Stimulated activated CD4-positive, alpha-beta T cell treated with anti-CD3 and anti-CD28 coated beads, TNF-alpha, amount 100 ng/mL, for 1 hour (primary cell): ENCODE measurements at regions not wholly inside any gene's neighbourhood (a gene's known extent, or its start where the extent isn't known, plus 50 kb on each side); places are given as distances from the start of the nearest gene placed in this dataset.
"Not testable (repeated sequence)": the region's sequence is repeated elsewhere in the genome, so short reads cannot be mapped to it uniquely, and the experiment has no call there.

Experiments
- DNase-seq, 3 donors: peaks; one replicate each; pipeline ENCODE4 v3.0.0-alpha.2; 2020; ENCODE audit warnings: low read depth in 3 of 3, low spot score in 1 of 3

DNA sequence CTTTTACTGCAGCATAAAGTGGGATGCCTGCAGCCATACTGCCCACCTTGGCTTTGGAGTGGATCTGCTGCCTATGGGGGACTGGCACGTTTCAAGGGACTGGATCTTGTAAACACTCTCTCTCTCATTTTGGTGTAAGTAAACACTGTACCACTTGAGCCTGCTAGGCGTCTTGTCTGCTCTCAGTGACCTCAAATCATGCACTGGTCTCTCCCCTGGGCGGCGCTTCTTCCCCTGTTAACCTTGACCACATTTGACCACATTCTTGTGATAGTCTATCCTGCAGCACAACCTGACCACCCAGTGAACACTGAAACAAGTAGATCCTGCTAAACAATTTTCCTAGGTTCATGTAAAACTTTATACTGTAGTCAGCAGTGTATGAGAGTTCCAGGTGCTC lies 82.6 kb upstream of the HNMT start:
- DNase-seq = no peak

- no peak for DNase-seq
These were observed 78.0 kb upstream of the HNMT start for GRCh38 chr2:137886083-137886831.

DNA sequence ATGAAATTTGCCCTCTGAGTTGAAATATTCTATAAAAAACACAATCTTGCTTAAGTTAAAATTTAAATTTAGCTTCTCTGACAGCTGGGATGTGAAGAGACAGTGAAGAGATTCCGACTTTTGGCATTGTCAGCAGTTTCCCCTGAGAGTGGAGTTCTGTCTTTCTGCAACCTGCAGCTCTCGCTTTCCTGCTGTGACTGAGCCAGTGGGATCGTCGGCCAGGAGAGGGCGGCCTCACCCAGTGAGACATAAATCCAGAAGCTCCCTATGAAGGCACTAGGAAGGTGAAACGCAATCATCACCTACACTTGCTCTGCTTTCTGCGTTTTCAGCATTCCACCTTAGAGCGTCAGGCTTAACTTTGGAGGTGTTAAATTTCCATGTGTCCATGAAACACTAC lies 75.4 kb upstream of the HNMT start:
- no peak for DNase-seq

GRCh38 chr2:137892739-137893138 lies 71.5 kb upstream of the HNMT start:
- no peak for DNase-seq

DNA sequence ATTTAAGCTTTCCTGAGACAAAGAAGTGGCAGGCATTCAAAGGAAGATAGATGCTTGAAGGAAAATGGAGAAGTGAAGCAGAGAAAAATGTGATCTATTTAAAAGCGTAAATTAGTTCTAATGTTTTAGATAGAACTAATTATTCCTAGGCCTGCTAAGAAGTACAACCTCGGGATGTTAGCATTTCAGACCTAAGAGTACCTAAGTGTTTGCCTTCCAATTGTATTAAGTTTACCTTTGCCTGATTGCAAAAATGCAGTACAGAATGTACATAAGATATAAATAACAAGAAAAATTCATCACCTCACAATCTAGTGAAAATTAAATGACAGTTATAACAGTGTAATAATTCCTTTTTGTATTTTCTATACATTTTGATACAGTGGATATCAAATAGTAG lies 71.1 kb upstream of the HNMT start:
- DNase-seq = no peak

DNA sequence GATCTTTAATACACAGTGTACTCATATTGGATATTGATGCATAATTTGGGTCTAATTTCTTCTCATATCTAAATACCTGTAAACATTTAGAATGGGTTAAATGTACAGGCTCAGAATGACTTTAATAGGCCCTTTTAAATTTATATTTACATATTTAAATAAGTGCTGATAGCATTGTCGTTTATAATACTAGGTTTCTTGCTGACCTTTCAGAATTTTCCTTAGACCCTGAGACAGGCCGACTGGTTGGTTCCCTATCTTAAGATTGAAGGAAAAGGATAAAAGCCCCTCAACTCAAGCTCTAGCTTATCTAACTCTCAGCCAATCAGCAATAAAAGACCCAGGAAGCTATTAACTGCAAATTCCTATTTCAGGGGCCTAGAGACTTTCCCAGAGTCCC lies 67.8 kb upstream of the HNMT start:
- no peak for DNase-seq

DNA sequence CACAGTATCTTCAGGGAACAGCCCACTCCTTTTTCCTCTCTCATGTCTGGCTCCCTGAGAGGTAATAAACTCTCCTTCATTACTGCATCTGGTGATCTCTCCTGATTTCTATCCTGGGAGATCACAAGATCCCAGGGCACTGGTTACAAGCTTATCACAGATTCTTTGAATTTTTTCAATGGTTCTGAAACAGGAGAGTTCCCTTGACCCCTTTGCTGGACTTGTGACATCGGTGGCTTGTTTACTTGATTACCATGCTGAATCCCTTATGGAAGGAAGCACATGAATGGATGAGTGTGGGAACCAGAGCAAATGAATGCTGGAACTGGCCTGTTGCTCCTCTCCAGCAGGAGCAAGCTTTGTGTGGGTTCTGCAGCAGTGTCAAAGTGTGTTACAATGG lies 67.2 kb upstream of the HNMT start:
- no peak for DNase-seq

GRCh38 chr2:137900421-137901141 lies 63.7 kb upstream of the HNMT start:
- DNase-seq = no peak

GRCh38 chr2:137910641-137911040 lies 53.6 kb upstream of the HNMT start:
- no peak for DNase-seq

GRCh38 chr2:137912371-137912770 lies 51.9 kb upstream of the HNMT start:
- DNase-seq = no peak

DNA sequence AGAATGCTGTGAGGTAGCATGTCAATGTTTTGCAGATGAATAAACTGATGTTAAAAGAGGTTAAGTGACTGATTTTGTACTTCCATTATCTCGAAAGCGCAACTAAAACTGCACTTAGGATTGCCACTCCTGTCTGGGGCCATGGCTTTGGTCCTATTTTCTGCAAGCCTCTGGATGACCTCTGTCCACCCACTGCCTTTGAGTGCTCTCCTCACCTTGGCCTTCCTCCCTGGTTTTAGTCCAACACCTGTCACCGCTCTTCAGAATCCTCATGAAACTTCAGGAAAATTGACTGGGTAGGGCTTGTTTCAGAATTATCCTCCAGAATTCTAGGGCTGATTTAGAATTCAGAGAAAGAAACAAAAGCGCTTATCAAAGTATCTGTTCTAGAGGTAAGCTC lies 51.1 kb upstream of the HNMT start:
- DNase-seq = no peak

DNA sequence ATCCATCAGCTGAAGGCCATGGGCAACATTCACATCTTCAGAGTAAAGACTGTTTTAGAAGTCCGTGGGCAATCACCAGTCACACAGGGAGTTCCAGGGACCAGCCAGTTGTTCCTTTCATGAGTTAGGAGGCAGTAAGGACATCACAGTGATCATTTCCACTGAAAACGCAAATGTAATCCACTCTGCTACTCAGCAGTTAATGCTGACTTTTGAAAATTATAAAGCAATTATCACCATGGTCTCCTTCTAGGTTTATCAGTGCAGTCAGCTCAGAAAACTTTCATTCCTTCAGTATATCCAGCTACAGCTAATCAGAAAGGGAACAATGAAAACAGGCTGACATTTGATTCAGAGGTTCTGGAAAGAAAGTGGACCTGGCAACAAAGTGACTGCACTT lies 50.6 kb upstream of the HNMT start:
- DNase-seq = not testable (repeated sequence)
